SU-DHL-6 (cell line): ENCODE measurements at regions not wholly inside any gene's neighbourhood (a gene's known extent, or its start where the extent isn't known, plus 50 kb on each side); places are given as distances from the start of the nearest gene placed in this dataset.

Source experiments
- EZH2phosphoT487 ChIP-seq: fragments of 200-600 bp; sonication (generic), shearing (Covaris generic); conservative IDR thresholded peaks from 2 replicates; pipeline ENCODE4 v1.6.1; 2018; ENCODE audit warnings: mild to moderate bottlenecking, antibody characterized with exemption, low read length, moderate library complexity, mixed read lengths
- TF ChIP-seq, protein P1 (sequence below): fragments of 200-600 bp; sonication (generic); IDR thresholded peaks from one replicate; pipeline ENCODE4 v1.5.1; 2017; ENCODE audit warnings: antibody characterized with exemption, mild to moderate bottlenecking, low read length, moderate library complexity; ENCODE audit not compliant: insufficient read depth, poor library complexity, severe bottlenecking

- TF ChIP-seq, protein P1, sequence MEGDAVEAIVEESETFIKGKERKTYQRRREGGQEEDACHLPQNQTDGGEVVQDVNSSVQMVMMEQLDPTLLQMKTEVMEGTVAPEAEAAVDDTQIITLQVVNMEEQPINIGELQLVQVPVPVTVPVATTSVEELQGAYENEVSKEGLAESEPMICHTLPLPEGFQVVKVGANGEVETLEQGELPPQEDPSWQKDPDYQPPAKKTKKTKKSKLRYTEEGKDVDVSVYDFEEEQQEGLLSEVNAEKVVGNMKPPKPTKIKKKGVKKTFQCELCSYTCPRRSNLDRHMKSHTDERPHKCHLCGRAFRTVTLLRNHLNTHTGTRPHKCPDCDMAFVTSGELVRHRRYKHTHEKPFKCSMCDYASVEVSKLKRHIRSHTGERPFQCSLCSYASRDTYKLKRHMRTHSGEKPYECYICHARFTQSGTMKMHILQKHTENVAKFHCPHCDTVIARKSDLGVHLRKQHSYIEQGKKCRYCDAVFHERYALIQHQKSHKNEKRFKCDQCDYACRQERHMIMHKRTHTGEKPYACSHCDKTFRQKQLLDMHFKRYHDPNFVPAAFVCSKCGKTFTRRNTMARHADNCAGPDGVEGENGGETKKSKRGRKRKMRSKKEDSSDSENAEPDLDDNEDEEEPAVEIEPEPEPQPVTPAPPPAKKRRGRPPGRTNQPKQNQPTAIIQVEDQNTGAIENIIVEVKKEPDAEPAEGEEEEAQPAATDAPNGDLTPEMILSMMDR, result no peak
- TF ChIP-seq EZH2phosphoT487, result no peak
These were observed 310.5 kb downstream of the S1PR1 start for GRCh38 chr1:101547357-101547756.
